Coronary artery (tissue), 2 donors: ENCODE measurements at regions not wholly inside any gene's neighbourhood (a gene's known extent, or its start where the extent isn't known, plus 50 kb on each side); places are given as distances from the start of the nearest gene placed in this dataset.
"Not testable (repeated sequence)": the region's sequence is repeated elsewhere in the genome, so short reads cannot be mapped to it uniquely, and the experiment has no call there.

Experiments
- DNase-seq: peaks from one replicate; pipeline ENCODE4 v3.0.0-alpha.2; 2017; ENCODE audit warnings: low spot score
- H3K27ac ChIP-seq, 2 donors: fragments of 200-600 bp; sonication (generic); one replicate each; pipeline ENCODE4 v1.5.1; 2016 to 2019
- H3K4me3 ChIP-seq: fragments of 200-600 bp; sonication (generic); 2 replicates; pipeline ENCODE4 v1.5.1; 2016; ENCODE audit warnings: mild to moderate bottlenecking, moderate library complexity
- CTCF ChIP-seq: fragments of 200-600 bp; sonication (generic); IDR thresholded peaks from one replicate; pipeline ENCODE4 v1.5.1; 2019; ENCODE audit warnings: antibody characterized with exemption

DNA sequence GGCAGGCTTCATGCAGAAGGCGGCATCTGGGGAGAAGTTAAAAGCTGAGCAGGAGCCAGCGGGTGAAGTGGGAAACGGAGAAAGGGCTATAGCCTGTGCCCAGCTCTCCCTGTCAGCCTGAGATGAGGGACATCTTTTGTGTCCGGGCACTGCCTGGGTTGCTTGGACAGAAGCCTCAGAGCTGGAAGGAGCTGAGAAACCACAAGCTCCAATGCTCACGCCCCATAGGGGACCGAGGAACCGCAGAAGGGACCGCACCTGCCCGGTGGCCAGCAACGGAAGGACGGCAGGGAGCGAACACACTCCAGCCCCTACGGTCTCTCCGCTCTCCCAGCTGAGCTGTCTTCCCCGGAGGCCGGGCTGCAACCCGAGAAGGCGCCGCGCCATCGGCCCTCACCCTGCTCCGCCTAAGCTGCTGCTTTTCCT is 175.8 kb downstream of the NPIPB11 start:
- Histone ChIP-seq H3K4me3 (no peak overlapping the region), H3K27ac (peak overlapping the region in 1 of 2 donors; percentile 60)
- DNase-seq, result no peak
- TF ChIP-seq CTCF, result no peak

DNA sequence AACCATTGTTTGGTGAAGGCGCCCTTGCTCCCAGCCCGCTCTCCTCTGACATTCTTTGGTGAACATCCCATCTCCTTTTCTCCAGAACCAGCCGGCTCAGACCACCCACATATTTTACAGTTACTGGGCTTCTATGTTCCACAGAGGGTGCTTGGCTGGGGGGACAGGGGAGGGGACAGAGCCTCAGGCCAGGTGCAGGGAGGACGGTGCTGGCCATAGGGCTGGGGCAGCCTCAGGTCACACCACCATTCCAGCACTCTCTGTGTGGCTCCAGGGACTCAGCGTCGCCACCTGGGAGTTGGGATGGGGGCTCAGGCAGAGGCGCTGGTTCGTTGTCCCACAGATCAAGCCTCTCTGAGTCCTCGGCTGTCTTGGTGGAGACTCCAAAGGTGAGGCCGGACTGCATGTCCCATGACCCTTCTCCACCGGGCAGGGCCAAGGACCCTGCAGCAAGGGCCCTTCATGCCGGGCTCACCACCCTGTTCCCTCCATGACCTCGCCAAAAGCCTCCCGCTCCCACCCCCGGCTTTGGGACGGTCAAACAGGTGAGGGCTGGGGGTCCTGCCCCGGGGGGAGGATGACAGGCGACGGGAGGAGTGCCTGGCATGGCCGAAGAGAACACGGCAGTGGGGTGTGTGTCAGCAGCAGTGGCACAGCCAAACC is 176.4 kb downstream of the NPIPB11 start:
- H3K4me3 ChIP-seq, H3K27ac ChIP-seq, DNase-seq: not testable (repeated sequence)

- not testable (repeated sequence) for H3K4me3 ChIP-seq, DNase-seq, H3K27ac ChIP-seq
Observed at GRCh38 chr16:29229616-29230005, 176.9 kb downstream of the NPIPB11 start.

DNA sequence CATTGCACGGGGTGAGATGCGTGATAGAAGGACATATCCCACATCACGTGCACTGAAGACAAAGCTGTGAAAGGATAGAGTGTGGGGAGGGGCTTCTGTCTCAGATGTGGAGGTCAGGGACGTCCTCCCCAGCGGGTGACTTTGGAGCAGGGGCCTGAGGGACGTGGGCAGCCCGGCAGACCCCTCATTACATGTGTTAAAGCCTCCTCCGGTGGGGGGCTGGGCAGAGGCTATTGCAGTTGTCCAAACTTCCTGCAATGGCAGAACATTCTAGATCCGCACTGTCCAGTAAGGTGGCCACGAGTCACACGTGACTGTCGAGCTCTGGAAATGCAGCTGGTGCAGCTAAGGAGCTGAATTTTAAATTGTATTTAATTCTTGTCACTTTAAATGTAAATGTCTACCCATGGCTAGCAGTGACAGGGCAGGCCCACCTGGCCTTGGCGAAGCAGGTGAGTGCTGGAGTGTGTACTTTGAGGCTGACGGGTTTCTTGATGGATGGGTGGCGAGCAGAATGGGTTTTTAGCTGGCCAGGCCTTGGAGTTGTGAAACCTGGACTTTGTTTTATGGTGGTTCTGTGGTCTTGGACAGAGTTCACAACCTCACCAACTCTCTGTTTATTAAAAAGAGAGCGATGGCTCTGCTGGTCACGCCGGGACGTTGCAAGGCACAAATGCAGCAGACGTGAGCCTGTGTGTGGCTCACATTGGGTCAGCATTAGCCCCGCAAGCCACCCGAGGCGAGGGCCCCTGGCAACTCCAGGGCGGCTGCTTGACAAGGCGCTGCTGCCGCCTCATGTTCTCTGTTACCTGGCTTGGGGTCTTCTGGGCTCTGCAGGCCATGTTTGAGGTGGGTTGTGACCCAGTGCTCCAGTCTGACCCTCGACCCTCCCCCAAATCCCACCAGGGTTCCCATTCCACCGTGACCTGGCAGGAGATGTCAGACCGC is 177.6 kb downstream of the NPIPB11 start:
- DNase-seq, H3K4me3 ChIP-seq, H3K27ac ChIP-seq: not testable (repeated sequence)

GRCh38 chr16:29227751-29228663 is 178.5 kb downstream of the NPIPB11 start:
- not testable (repeated sequence) for H3K4me3 ChIP-seq, DNase-seq, H3K27ac ChIP-seq

DNA sequence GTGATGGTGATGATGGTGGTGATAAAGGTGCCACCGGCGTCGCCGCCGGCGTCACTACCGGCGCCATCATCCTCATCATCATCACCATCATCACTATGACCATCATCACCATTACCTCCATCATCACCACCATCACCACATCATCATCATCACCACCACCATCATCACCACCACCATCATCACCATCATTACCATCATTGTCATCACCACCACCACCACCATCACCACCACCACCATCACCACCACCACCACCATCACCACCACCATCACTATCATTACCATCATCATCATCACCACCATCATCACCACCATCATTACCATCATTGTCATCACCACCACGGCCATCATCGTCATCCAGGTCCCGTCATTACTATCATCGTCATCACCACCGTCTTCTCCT is 179.7 kb downstream of the NPIPB11 start:
- DNase-seq, result no peak
- no peak overlapping the region for H3K4me3 ChIP-seq
- no peak overlapping the region for H3K27ac ChIP-seq
- TF ChIP-seq CTCF, result no peak

DNA sequence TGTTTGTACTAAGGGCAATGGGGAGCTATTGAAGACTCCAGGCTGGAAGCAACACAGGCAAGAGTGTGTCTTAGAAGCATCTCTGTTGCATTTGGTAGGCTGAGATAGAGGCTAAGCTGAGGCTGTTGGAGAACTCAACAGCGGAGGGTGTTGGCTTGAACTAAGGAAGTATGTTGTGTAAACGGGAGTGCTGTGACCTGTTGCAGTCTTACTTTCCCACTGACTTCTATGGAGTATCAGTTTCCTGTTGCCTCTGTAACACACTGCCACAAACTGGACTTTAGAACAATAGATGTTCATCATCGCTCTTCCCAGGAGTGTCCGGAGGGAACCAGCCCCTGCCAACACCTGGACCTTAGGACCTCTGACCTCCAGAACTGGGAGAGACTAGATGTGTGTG is 181.8 kb downstream of the NPIPB11 start:
- DNase-seq, H3K27ac ChIP-seq: not testable (repeated sequence)

GRCh38 chr16:29222615-29223014 is 183.9 kb downstream of the NPIPB11 start:
- not testable (repeated sequence) for DNase-seq, H3K27ac ChIP-seq, H3K4me3 ChIP-seq

More for the DNA sequence above, 181.8 kb downstream of the NPIPB11 start:
- not testable (repeated sequence) for H3K4me3 ChIP-seq

DNA sequence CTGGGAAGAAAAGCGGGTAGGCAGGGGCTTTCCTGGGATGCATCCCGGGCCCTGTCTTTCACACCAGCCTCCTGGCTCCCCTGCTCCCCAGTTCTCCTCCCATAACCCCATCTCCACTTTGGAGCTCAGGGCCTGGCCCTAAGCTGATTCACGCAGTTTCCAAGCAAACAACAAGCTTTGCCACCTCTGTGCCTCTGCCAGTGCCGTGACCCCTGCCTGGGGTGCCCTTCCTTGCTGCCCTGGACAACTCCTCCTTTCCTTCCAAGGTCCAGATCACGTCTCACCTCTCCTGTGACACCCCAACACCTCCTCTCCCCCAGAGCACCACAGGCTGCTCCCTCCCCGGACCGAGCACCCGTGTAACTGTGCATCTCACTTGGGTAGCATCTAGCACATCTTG is 184.5 kb downstream of the NPIPB11 start:
- H3K27ac ChIP-seq, DNase-seq, H3K4me3 ChIP-seq: not testable (repeated sequence)

GRCh38 chr16:29221281-29221955 is 185.1 kb downstream of the NPIPB11 start:
- H3K4me3 ChIP-seq, DNase-seq, H3K27ac ChIP-seq: not testable (repeated sequence)

- Histone ChIP-seq H3K4me3 (peak overlapping the region; percentile 35), H3K27ac (peak overlapping the region; percentile 9 to 46)
- not testable (repeated sequence) for DNase-seq
Observed at GRCh38 chr16:29220647-29221191, 185.8 kb downstream of the NPIPB11 start.

GRCh38 chr16:29219966-29220646 is 186.4 kb downstream of the NPIPB11 start:
- peak overlapping the region; percentile 9 to 46 for H3K27ac ChIP-seq
- H3K4me3 ChIP-seq, result peak overlapping the region; percentile 35

GRCh38 chr16:29219562-29219961 is 186.9 kb downstream of the NPIPB11 start:
- H3K4me3 ChIP-seq, DNase-seq, H3K27ac ChIP-seq: not testable (repeated sequence)

More at GRCh38 chr16:29219966-29220646, 186.4 kb downstream of the NPIPB11 start:
- peak; percentile 66 for DNase-seq

- H3K4me3 ChIP-seq, H3K27ac ChIP-seq: not testable (repeated sequence)
- peak; percentile 40 for DNase-seq
Observed at GRCh38 chr16:29218649-29219048, 187.9 kb downstream of the NPIPB11 start.

- H3K4me3 ChIP-seq, H3K27ac ChIP-seq: not testable (repeated sequence)
- peak; percentile 36 for DNase-seq
Observed at GRCh38 chr16:29218171-29218570, 188.3 kb downstream of the NPIPB11 start.
